ENCODE measurements at regions not wholly inside any gene's neighbourhood (a gene's known extent, or its start where the extent isn't known, plus 50 kb on each side); places are given as distances from the start of the nearest gene placed in this dataset.

DNA sequence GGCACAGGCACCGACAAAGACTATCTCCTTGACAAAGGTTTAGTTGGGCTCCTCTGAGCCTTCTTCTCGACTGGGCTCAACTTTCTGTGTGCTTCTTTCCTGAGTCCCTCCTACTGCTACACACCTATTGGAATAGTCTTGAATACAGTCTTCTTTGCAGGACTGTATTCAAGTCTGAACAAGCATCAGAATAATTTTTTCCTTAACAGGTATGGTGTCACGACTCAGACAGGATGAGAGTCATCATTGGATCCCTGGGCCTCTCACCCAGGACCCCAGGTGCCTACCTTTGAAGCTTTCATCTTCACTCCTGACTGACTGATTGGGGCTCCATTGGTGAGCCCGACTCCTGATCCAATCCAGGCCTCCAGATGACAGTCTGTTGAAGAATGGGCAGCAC is 66.3 kb downstream of the CRYGS start:
- H2AK5ac ChIP-seq (ENCODE audit: low read depth, low read length), result no peak overlapping the region
- no peak overlapping the region for H4K91ac ChIP-seq (ENCODE audit: low read depth, low read length, poor library complexity)
- no peak overlapping the region for H3K27ac ChIP-seq (replicated peaks; ENCODE audit: low read length)
- no CpG with 5 or more reads among the region's 4 CpGs for WGBS, 2 donors (ENCODE audit: extremely low coverage in 2 of 2, insufficient read length in 2 of 2, insufficient replicate concordance in 1 of 2)
- H3K4ac ChIP-seq (ENCODE audit: low read length), result no peak overlapping the region
- H3K23ac ChIP-seq (ENCODE audit: low read depth, low read length, poor library complexity), result no peak overlapping the region
- no peak for DNase-seq (ENCODE audit: low spot score)
- no peak overlapping the region for H2BK120ac ChIP-seq (ENCODE audit: low read depth, low read length)
- no peak overlapping the region for H3K4me3 ChIP-seq (ENCODE audit: low read length in 2 of 2)
- H2BK15ac ChIP-seq (ENCODE audit: low read length), result no peak overlapping the region
- no peak overlapping the region for H3K14ac ChIP-seq (ENCODE audit: low read length)
- H3K4me1 ChIP-seq (ENCODE audit: control insufficient read depth in 2 of 2, insufficient read depth in 1 of 2, low read depth in 1 of 2, low read length in 2 of 2), result peaks cover 2 to 6% of the 10 kb centered on the region in 2 donors
- no peaks in the 10 kb centered on the region for H3K79me1 ChIP-seq (ENCODE audit: low read depth, low read length)
- no peak overlapping the region for H4K8ac ChIP-seq (ENCODE audit: low read depth, low read length)
- no peak overlapping the region for H2AFZ ChIP-seq (ENCODE audit: low read length)
- H3K18ac ChIP-seq (ENCODE audit: low read length), result no peak overlapping the region
- no peak overlapping the region for H3K4me2 ChIP-seq (ENCODE audit: insufficient read depth, low read length, poor library complexity, severe bottlenecking)
- no peaks in the 10 kb centered on the region for H3K36me3 ChIP-seq (replicated peaks in 1 of 2; ENCODE audit: control insufficient read depth in 2 of 2, insufficient read depth in 2 of 2, low read length in 2 of 2)
- no peaks in the 10 kb centered on the region for H3K9me3 ChIP-seq (replicated peaks in 1 of 2; ENCODE audit: control insufficient read depth in 2 of 2, insufficient read depth in 1 of 2, low read depth in 1 of 2, low read length in 2 of 2)
- no peak overlapping the region for H2BK12ac ChIP-seq (ENCODE audit: low read length)
- no peak overlapping the region for H2BK5ac ChIP-seq (ENCODE audit: low read length)
- H3K27me3 ChIP-seq (ENCODE audit: control insufficient read depth in 3 of 3, insufficient read depth in 3 of 3, low read depth in 1 of 3, low read length in 3 of 3), result peaks cover 0 to 3% (median 0%) of the 10 kb centered on the region in 3 experiments
- no peak overlapping the region for H3K9ac ChIP-seq (ENCODE audit: low read depth, low read length, poor library complexity)

DNA sequence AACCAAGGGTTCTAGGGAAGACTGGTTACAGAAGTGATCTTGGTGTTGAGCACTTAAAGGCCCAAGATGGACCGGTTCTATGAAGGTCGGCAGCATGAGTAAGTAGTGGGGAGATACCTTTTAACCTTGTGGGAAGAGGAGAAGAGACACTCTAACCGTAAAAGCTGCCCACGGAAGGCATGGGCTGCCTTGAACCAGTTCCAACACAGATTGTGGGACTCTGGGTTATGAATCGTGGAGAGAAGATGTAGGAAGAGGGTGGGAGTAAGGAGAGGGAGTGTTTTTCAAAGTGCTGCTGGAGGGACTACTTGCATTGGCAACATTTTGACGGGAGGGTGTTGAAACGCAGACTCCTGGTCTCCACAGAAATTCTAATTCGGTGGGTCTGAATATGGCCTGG is 67.1 kb downstream of the CRYGS start:
- Histone ChIP-seq H3K79me1 (ENCODE audit: low read depth, low read length) (no peaks in the 10 kb centered on the region), H3K14ac (ENCODE audit: low read length) (no peak overlapping the region), H2AFZ (ENCODE audit: low read length) (peak overlapping the region; percentile 40), H2BK12ac (ENCODE audit: low read length) (no peak overlapping the region), H3K9ac (ENCODE audit: low read depth, low read length, poor library complexity) (no peak overlapping the region), H3K4me2 (ENCODE audit: insufficient read depth, low read length, poor library complexity, severe bottlenecking) (no peak overlapping the region), H3K23ac (ENCODE audit: low read depth, low read length, poor library complexity) (no peak overlapping the region), H3K4ac (ENCODE audit: low read length) (no peak overlapping the region), H4K8ac (ENCODE audit: low read depth, low read length) (no peak overlapping the region), H3K4me3 (ENCODE audit: low read length in 2 of 2) (no peak overlapping the region), H2BK15ac (ENCODE audit: low read length) (no peak overlapping the region), H2BK120ac (ENCODE audit: low read depth, low read length) (no peak overlapping the region), H2BK5ac (ENCODE audit: low read length) (no peak overlapping the region), H3K27me3 (ENCODE audit: control insufficient read depth in 3 of 3, insufficient read depth in 3 of 3, low read depth in 1 of 3, low read length in 3 of 3) (peaks cover 0 to 9% (median 0%) of the 10 kb centered on the region in 3 experiments), H3K4me1 (ENCODE audit: control insufficient read depth in 2 of 2, insufficient read depth in 1 of 2, low read depth in 1 of 2, low read length in 2 of 2) (peaks cover 2 to 6% of the 10 kb centered on the region in 2 donors), H3K18ac (ENCODE audit: low read length) (no peak overlapping the region), H2AK5ac (ENCODE audit: low read depth, low read length) (no peak overlapping the region), H3K9me3 (replicated peaks in 1 of 2; ENCODE audit: control insufficient read depth in 2 of 2, insufficient read depth in 1 of 2, low read depth in 1 of 2, low read length in 2 of 2) (no peaks in the 10 kb centered on the region), H3K36me3 (replicated peaks in 1 of 2; ENCODE audit: control insufficient read depth in 2 of 2, insufficient read depth in 2 of 2, low read length in 2 of 2) (no peaks in the 10 kb centered on the region), H3K27ac (replicated peaks; ENCODE audit: low read length) (no peak overlapping the region), H4K91ac (ENCODE audit: low read depth, low read length, poor library complexity) (no peak overlapping the region)
- WGBS, 2 donors (ENCODE audit: extremely low coverage in 2 of 2, insufficient read length in 2 of 2, insufficient replicate concordance in 1 of 2), result 100% methylated on average over 1 of the region's 8 CpGs; no CpG with 5 or more reads in 1 of the 2 donors
- DNase-seq (ENCODE audit: low spot score), result no peak

DNA sequence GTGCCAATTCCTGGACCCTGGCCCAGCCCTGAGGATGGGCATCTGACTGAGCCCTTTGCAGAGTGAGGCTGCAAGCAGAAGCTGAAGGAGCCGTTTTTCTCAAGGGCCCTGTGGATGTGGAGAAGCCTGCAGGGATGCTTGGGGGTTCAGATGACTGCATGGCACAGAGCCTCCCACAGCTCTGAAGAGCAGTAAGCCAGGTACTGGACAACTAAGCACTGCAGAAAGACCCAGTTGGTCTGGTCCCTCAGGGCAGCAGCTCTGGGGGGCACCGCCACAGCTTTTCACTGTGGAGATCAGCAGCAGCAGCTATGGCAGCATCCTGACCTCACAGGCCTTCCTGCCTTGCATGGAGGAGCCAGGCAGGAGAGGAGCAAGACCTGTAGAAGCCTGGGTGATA is 67.6 kb downstream of the CRYGS start:
- Histone ChIP-seq H2BK5ac (ENCODE audit: low read length) (no peak overlapping the region), H3K4me3 (ENCODE audit: low read length in 2 of 2) (no peak overlapping the region), H3K9ac (ENCODE audit: low read depth, low read length, poor library complexity) (no peak overlapping the region), H3K27me3 (ENCODE audit: control insufficient read depth in 3 of 3, insufficient read depth in 3 of 3, low read depth in 1 of 3, low read length in 3 of 3) (peaks cover 0 to 9% (median 0%) of the 10 kb centered on the region in 3 experiments), H3K4me2 (ENCODE audit: insufficient read depth, low read length, poor library complexity, severe bottlenecking) (no peak overlapping the region), H4K8ac (ENCODE audit: low read depth, low read length) (no peak overlapping the region), H4K91ac (ENCODE audit: low read depth, low read length, poor library complexity) (no peak overlapping the region), H2BK15ac (ENCODE audit: low read length) (no peak overlapping the region), H2AFZ (ENCODE audit: low read length) (peak overlapping the region; percentile 40), H3K18ac (ENCODE audit: low read length) (no peak overlapping the region), H3K9me3 (replicated peaks in 1 of 2; ENCODE audit: control insufficient read depth in 2 of 2, insufficient read depth in 1 of 2, low read depth in 1 of 2, low read length in 2 of 2) (no peaks in the 10 kb centered on the region), H3K23ac (ENCODE audit: low read depth, low read length, poor library complexity) (no peak overlapping the region), H2BK120ac (ENCODE audit: low read depth, low read length) (no peak overlapping the region), H3K79me1 (ENCODE audit: low read depth, low read length) (no peaks in the 10 kb centered on the region), H3K36me3 (replicated peaks in 1 of 2; ENCODE audit: control insufficient read depth in 2 of 2, insufficient read depth in 2 of 2, low read length in 2 of 2) (no peaks in the 10 kb centered on the region), H2BK12ac (ENCODE audit: low read length) (no peak overlapping the region), H3K4me1 (ENCODE audit: control insufficient read depth in 2 of 2, insufficient read depth in 1 of 2, low read depth in 1 of 2, low read length in 2 of 2) (peaks cover 2 to 7% of the 10 kb centered on the region in 2 donors), H3K27ac (replicated peaks; ENCODE audit: low read length) (no peak overlapping the region), H2AK5ac (ENCODE audit: low read depth, low read length) (peak overlapping the region; percentile 31), H3K14ac (ENCODE audit: low read length) (no peak overlapping the region), H3K4ac (ENCODE audit: low read length) (no peak overlapping the region)
- no peak for DNase-seq (ENCODE audit: low spot score)
- no CpG with 5 or more reads among the region's 2 CpGs for WGBS, 2 donors (ENCODE audit: extremely low coverage in 2 of 2, insufficient read length in 2 of 2, insufficient replicate concordance in 1 of 2)

DNA sequence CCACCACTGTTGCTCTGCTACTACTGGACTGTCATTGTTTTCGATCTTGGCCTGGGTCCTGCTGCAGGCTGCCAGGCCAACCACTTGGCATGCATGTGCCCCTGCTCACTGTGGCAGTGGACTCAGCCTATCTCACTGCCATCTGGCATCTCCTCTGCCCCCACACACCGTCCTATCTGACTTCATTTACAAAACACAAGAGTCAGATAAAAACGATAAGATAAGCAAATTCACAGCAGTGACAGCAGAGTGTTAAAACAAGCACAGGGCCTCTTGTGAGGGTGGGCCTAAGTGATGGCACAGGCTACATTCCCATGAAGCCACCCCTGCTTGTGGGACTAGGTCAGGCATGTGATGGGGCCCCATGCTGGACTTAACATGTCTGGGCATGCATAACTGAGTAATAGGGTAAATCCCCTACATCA is 68.1 kb downstream of the CRYGS start:
- Histone ChIP-seq H3K9me3 (replicated peaks in 1 of 2; ENCODE audit: control insufficient read depth in 2 of 2, insufficient read depth in 1 of 2, low read depth in 1 of 2, low read length in 2 of 2) (no peaks in the 10 kb centered on the region), H3K4me3 (ENCODE audit: low read length in 2 of 2) (no peak overlapping the region), H3K27ac (replicated peaks; ENCODE audit: low read length) (no peak overlapping the region), H4K91ac (ENCODE audit: low read depth, low read length, poor library complexity) (no peak overlapping the region), H4K8ac (ENCODE audit: low read depth, low read length) (no peak overlapping the region), H3K27me3 (ENCODE audit: control insufficient read depth in 3 of 3, insufficient read depth in 3 of 3, low read depth in 1 of 3, low read length in 3 of 3) (peaks cover 0 to 13% (median 0%) of the 10 kb centered on the region in 3 experiments), H2BK12ac (ENCODE audit: low read length) (no peak overlapping the region), H2BK5ac (ENCODE audit: low read length) (no peak overlapping the region), H3K36me3 (replicated peaks in 1 of 2; ENCODE audit: control insufficient read depth in 2 of 2, insufficient read depth in 2 of 2, low read length in 2 of 2) (no peaks in the 10 kb centered on the region), H3K79me1 (ENCODE audit: low read depth, low read length) (no peaks in the 10 kb centered on the region), H3K23ac (ENCODE audit: low read depth, low read length, poor library complexity) (no peak overlapping the region), H3K14ac (ENCODE audit: low read length) (no peak overlapping the region), H3K4me1 (ENCODE audit: control insufficient read depth in 2 of 2, insufficient read depth in 1 of 2, low read depth in 1 of 2, low read length in 2 of 2) (peaks cover 2 to 8% of the 10 kb centered on the region in 2 donors), H2AK5ac (ENCODE audit: low read depth, low read length) (no peak overlapping the region), H3K4ac (ENCODE audit: low read length) (no peak overlapping the region), H3K9ac (ENCODE audit: low read depth, low read length, poor library complexity) (no peak overlapping the region), H3K18ac (ENCODE audit: low read length) (peak overlapping the region; percentile 44), H2AFZ (ENCODE audit: low read length) (peak overlapping the region; percentile 40), H2BK15ac (ENCODE audit: low read length) (no peak overlapping the region), H2BK120ac (ENCODE audit: low read depth, low read length) (no peak overlapping the region), H3K4me2 (ENCODE audit: insufficient read depth, low read length, poor library complexity, severe bottlenecking) (no peak overlapping the region)
- DNase-seq (ENCODE audit: low spot score), result no peak
- WGBS, 2 donors (ENCODE audit: extremely low coverage in 2 of 2, insufficient read length in 2 of 2, insufficient replicate concordance in 1 of 2), result no CpG with 5 or more reads among the region's 3 CpGs
